GM23248 (cell line): ENCODE measurements at regions not wholly inside any gene's neighbourhood (a gene's known extent, or its start where the extent isn't known, plus 50 kb on each side); places are given as distances from the start of the nearest gene placed in this dataset.

Experiments
- DNase-seq: peaks from one replicate; pipeline ENCODE4 v3.0.0-alpha.2; 2015
- H2AFZ ChIP-seq: fragments of 200-600 bp; sonication (generic); 2 replicates; pipeline ENCODE4 v1.6.1; 2016; ENCODE audit warnings: antibody characterized with exemption
- H3F3A ChIP-seq: fragments of 200-600 bp; sonication (generic); 2 replicates; pipeline ENCODE4 v1.6.1; 2016; ENCODE audit warnings: mild to moderate bottlenecking, antibody characterized with exemption, mixed run types; ENCODE audit not compliant: insufficient read depth
- H3K27ac ChIP-seq: fragments of 200-600 bp; sonication (generic); 2 replicates; pipeline ENCODE4 v1.5.1; 2016; ENCODE audit warnings: mild to moderate bottlenecking
- H3K27me3 ChIP-seq: fragments of 200-600 bp; sonication (generic); replicated peaks from 2 replicates; pipeline ENCODE4 v1.6.1; 2016; ENCODE audit warnings: mild to moderate bottlenecking; ENCODE audit not compliant: insufficient read depth
- H3K36me3 ChIP-seq: fragments of 200-600 bp; sonication (generic); 2 replicates; pipeline ENCODE4 v1.6.1; 2016; ENCODE audit warnings: low read depth, mild to moderate bottlenecking
- H3K4me1 ChIP-seq: fragments of 200-600 bp; sonication (generic); 2 replicates; pipeline ENCODE4 v1.6.1; 2016; ENCODE audit warnings: mild to moderate bottlenecking; ENCODE audit not compliant: insufficient read depth
- H3K4me2 ChIP-seq: fragments of 200-600 bp; sonication (generic); one replicate; pipeline ENCODE4 v1.6.1; 2016; ENCODE audit warnings: mild to moderate bottlenecking; ENCODE audit not compliant: unreplicated experiment
- H3K4me3 ChIP-seq: fragments of 200-600 bp; sonication (generic); 2 replicates; pipeline ENCODE4 v1.5.1; 2016; ENCODE audit warnings: mild to moderate bottlenecking
- H3K79me2 ChIP-seq: fragments of 200-600 bp; sonication (generic); 2 replicates; pipeline ENCODE4 v1.6.1; 2016; ENCODE audit warnings: mild to moderate bottlenecking; ENCODE audit not compliant: insufficient read depth
- H3K9ac ChIP-seq: fragments of 200-600 bp; sonication (generic); 2 replicates; pipeline ENCODE4 v1.6.1; 2016; ENCODE audit warnings: mild to moderate bottlenecking
- H3K9me2 ChIP-seq: fragments of 200-600 bp; sonication (generic); 2 replicates; pipeline ENCODE4 v1.6.1; 2016; ENCODE audit warnings: mixed run types, mild to moderate bottlenecking, moderate library complexity; ENCODE audit not compliant: insufficient read depth
- H3K9me3 ChIP-seq: fragments of 200-600 bp; sonication (generic); one replicate; pipeline ENCODE4 v1.6.1; 2017; ENCODE audit warnings: low read depth
- H4K20me1 ChIP-seq: fragments of 200-600 bp; sonication (generic); 2 replicates; pipeline ENCODE4 v1.6.0; 2016; ENCODE audit not compliant: insufficient read depth
- EZH2 ChIP-seq: fragments of 200-600 bp; sonication (generic); IDR thresholded peaks from 2 replicates; pipeline ENCODE4 v1.6.1; 2018; ENCODE audit warnings: antibody characterized with exemption, mild to moderate bottlenecking; ENCODE audit not compliant: insufficient read depth, poor library complexity, severe bottlenecking
- EZH2phosphoT487 ChIP-seq: fragments of 200-600 bp; sonication (generic); IDR thresholded peaks from 2 replicates; pipeline ENCODE4 v1.6.1; 2018; ENCODE audit warnings: antibody characterized with exemption, moderate library complexity, mild to moderate bottlenecking, low read depth; ENCODE audit not compliant: insufficient read depth
- WGBS, 2 experiments: methylation state at CpG; one replicate each; pipeline ENCODE4 v1.1.6; 2015 to 2017; ENCODE audit warnings: low lambda C conversion rate in 2 of 2, low coverage in 1 of 2; ENCODE audit errors: missing lambda C conversion rate in 2 of 2; 5-methylcytosine and 5-hydroxymethylcytosine counted together
- in situ Hi-C: fragments of 300-500 bp; cut with MboI; formaldehyde crosslinking; loops from 2 replicates; pipeline ENCODE4 v1.15.0; 2020

- Histone ChIP-seq H3K9me2 (no peaks in the 10 kb centered on the region), H3K4me3 (no peak overlapping the region), H2AFZ (no peak overlapping the region), H3K9ac (no peak overlapping the region), H3F3A (no peaks in the 10 kb centered on the region), H3K27me3 (no peaks in the 10 kb centered on the region), H3K9me3 (no peaks in the 10 kb centered on the region), H3K79me2 (no peaks in the 10 kb centered on the region), H3K4me1 (peaks cover 7% of the 10 kb centered on the region), H3K36me3 (no peaks in the 10 kb centered on the region), H3K27ac (no peak overlapping the region), H3K4me2 (no peak overlapping the region), H4K20me1 (no peaks in the 10 kb centered on the region)
- WGBS, 2 experiments, result 55 to 56% methylated on average over 3 of the region's 3 CpGs
- DNase-seq, result no peak
- TF ChIP-seq EZH2 (no peak), EZH2phosphoT487 (no peak)
- in situ Hi-C loops, result no loop called here
Observed at GRCh38 chr12:58272461-58272860, 331.1 kb downstream of the ATP23 start.

- Histone ChIP-seq H3K9me2 (no peaks in the 10 kb centered on the region), H3K4me3 (no peak overlapping the region), H3K27me3 (no peaks in the 10 kb centered on the region), H3F3A (no peaks in the 10 kb centered on the region), H3K9me3 (no peaks in the 10 kb centered on the region), H3K4me2 (no peak overlapping the region), H3K79me2 (no peaks in the 10 kb centered on the region), H3K4me1 (no peaks in the 10 kb centered on the region), H3K9ac (no peak overlapping the region), H2AFZ (no peak overlapping the region), H3K27ac (no peak overlapping the region), H4K20me1 (no peaks in the 10 kb centered on the region), H3K36me3 (no peaks in the 10 kb centered on the region)
- WGBS, 2 experiments, result 60 to 63% methylated on average over 1 of the region's 1 CpG
- TF ChIP-seq EZH2, result no peak
- no peak for TF ChIP-seq EZH2phosphoT487
- in situ Hi-C loops, result no loop called here
- DNase-seq, result no peak
Observed at GRCh38 chr12:58277231-58277630, 335.9 kb downstream of the ATP23 start.

GRCh38 chr12:58283553-58283952 is 342.2 kb downstream of the ATP23 start:
- Histone ChIP-seq H3K36me3 (no peaks in the 10 kb centered on the region), H3K9me2 (no peaks in the 10 kb centered on the region), H4K20me1 (no peaks in the 10 kb centered on the region), H3K79me2 (no peaks in the 10 kb centered on the region), H2AFZ (no peak overlapping the region), H3F3A (no peaks in the 10 kb centered on the region), H3K27me3 (no peaks in the 10 kb centered on the region), H3K9ac (no peak overlapping the region), H3K4me1 (no peaks in the 10 kb centered on the region), H3K4me2 (no peak overlapping the region), H3K9me3 (no peaks in the 10 kb centered on the region), H3K4me3 (no peak overlapping the region), H3K27ac (no peak overlapping the region)
- no peak for DNase-seq
- in situ Hi-C loops, result no loop called here
- WGBS, 2 experiments, result 20 to 62% methylated on average over 1 of the region's 1 CpG
- TF ChIP-seq EZH2phosphoT487 (no peak), EZH2 (no peak)

GRCh38 chr12:58285551-58285950 is 344.2 kb downstream of the ATP23 start:
- H3K79me2 ChIP-seq, result no peaks in the 10 kb centered on the region
- H3K9me3 ChIP-seq, result no peaks in the 10 kb centered on the region
- no peak overlapping the region for H3K4me3 ChIP-seq
- H3K27me3 ChIP-seq, result no peaks in the 10 kb centered on the region
- no peak for DNase-seq
- H2AFZ ChIP-seq, result no peak overlapping the region
- H3K4me2 ChIP-seq, result no peak overlapping the region
- no peak overlapping the region for H3K9ac ChIP-seq
- in situ Hi-C loops, result no loop called here
- no peaks in the 10 kb centered on the region for H3K36me3 ChIP-seq
- H3K4me1 ChIP-seq, result no peaks in the 10 kb centered on the region
- WGBS, 2 experiments, result 52 to 53% methylated on average over 5 of the region's 5 CpGs
- no peaks in the 10 kb centered on the region for H3F3A ChIP-seq
- no peaks in the 10 kb centered on the region for H3K9me2 ChIP-seq
- H3K27ac ChIP-seq, result no peak overlapping the region
- H4K20me1 ChIP-seq, result no peaks in the 10 kb centered on the region
- TF ChIP-seq EZH2phosphoT487 (no peak), EZH2 (no peak)

- H3K27ac ChIP-seq, result no peak overlapping the region
- H2AFZ ChIP-seq, result no peak overlapping the region
- H3K9ac ChIP-seq, result no peak overlapping the region
- no peaks in the 10 kb centered on the region for H4K20me1 ChIP-seq
- in situ Hi-C loops, result no loop called here
- H3K27me3 ChIP-seq, result no peaks in the 10 kb centered on the region
- no peaks in the 10 kb centered on the region for H3F3A ChIP-seq
- no peaks in the 10 kb centered on the region for H3K36me3 ChIP-seq
- H3K79me2 ChIP-seq, result no peaks in the 10 kb centered on the region
- no peak for DNase-seq
- TF ChIP-seq EZH2 (no peak), EZH2phosphoT487 (no peak)
- H3K4me2 ChIP-seq, result no peak overlapping the region
- no peaks in the 10 kb centered on the region for H3K4me1 ChIP-seq
- H3K9me2 ChIP-seq, result no peaks in the 10 kb centered on the region
- H3K4me3 ChIP-seq, result no peak overlapping the region
- H3K9me3 ChIP-seq, result no peaks in the 10 kb centered on the region
Observed at GRCh38 chr12:58286353-58286752, 345.0 kb downstream of the ATP23 start.
